A549 (cell line): ENCODE measurements at regions not wholly inside any gene's neighbourhood (a gene's known extent, or its start where the extent isn't known, plus 50 kb on each side); places are given as distances from the start of the nearest gene placed in this dataset.

ENCODE experiments used
- CBX2 ChIP-seq: fragments of 200-600 bp; sonication (generic); IDR thresholded peaks from 2 replicates; pipeline ENCODE4 v1.6.1; 2016; ENCODE audit warnings: low read depth, mild to moderate bottlenecking, borderline replicate concordance
- CHD2 ChIP-seq: fragments of 150-350 bp; IDR thresholded peaks from 2 replicates; pipeline ENCODE4 v1.6.1; 2014; ENCODE audit warnings: low read length; ENCODE audit not compliant: partially characterized antibody
- HOXB13 ChIP-seq: fragments of 250-450 bp; sonication (Bioruptor Pico); IDR thresholded peaks from 2 replicates; pipeline ENCODE4 v1.5.0; 2020; ENCODE audit warnings: low read depth, mild to moderate bottlenecking, moderate library complexity
- JUNB ChIP-seq: fragments of >200 bp; sonication (Bioruptor Twin); formaldehyde crosslinking; IDR thresholded peaks from 2 replicates; pipeline ENCODE4 v1.6.1; 2016
- MYC ChIP-seq: IDR thresholded peaks from 2 replicates; pipeline ENCODE4 v1.6.1; 2012; ENCODE audit warnings: mild to moderate bottlenecking, inconsistent platforms, low read length, improper control_type of control experiment, borderline replicate concordance
- PHF8 ChIP-seq: fragments of 200-600 bp; sonication (generic); IDR thresholded peaks from 2 replicates; pipeline ENCODE4 v1.6.1; 2016; ENCODE audit warnings: low read depth, mild to moderate bottlenecking, antibody characterized with exemption, moderate library complexity, borderline replicate concordance
- POLR2A ChIP-seq: IDR thresholded peaks from 2 replicates; pipeline ENCODE4 v1.6.1; 2012; ENCODE audit warnings: mild to moderate bottlenecking, low read length
- TF ChIP-seq, protein P1 (sequence below): fragments of >200 bp; sonication (Bioruptor Twin); formaldehyde crosslinking; IDR thresholded peaks from 3 replicates; pipeline ENCODE4 v1.5.1; 2016
- TF ChIP-seq, protein P2 (sequence below): IDR thresholded peaks from 2 replicates; pipeline ENCODE4 v1.6.1; 2012

DNA sequence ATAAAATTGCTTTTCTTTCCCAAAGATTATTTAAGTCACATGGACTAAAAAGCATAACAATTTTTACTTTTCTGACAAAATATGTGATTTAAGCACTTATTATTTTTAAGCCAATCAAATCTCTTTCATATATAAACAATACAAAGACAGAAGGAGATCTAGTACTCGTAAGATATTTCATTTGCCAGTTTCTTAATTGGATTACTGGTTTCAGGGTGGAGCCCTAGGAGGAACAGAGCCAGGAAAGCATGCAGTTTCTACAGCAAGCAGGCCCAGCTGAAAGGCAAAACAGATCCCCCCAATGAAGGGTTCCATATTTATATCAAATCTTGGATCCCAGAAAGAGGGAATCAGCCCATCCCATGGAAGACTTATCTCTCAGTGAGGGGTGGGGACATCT is 177.0 kb downstream of the KIF18A start:
- TF ChIP-seq, protein P1, sequence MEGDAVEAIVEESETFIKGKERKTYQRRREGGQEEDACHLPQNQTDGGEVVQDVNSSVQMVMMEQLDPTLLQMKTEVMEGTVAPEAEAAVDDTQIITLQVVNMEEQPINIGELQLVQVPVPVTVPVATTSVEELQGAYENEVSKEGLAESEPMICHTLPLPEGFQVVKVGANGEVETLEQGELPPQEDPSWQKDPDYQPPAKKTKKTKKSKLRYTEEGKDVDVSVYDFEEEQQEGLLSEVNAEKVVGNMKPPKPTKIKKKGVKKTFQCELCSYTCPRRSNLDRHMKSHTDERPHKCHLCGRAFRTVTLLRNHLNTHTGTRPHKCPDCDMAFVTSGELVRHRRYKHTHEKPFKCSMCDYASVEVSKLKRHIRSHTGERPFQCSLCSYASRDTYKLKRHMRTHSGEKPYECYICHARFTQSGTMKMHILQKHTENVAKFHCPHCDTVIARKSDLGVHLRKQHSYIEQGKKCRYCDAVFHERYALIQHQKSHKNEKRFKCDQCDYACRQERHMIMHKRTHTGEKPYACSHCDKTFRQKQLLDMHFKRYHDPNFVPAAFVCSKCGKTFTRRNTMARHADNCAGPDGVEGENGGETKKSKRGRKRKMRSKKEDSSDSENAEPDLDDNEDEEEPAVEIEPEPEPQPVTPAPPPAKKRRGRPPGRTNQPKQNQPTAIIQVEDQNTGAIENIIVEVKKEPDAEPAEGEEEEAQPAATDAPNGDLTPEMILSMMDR: no peak
- TF ChIP-seq CHD2 (no peak), PHF8 (no peak), CBX2 (no peak), HOXB13 (no peak), JUNB (no peak), MYC (no peak), POLR2A (no peak)
- TF ChIP-seq, protein P2, sequence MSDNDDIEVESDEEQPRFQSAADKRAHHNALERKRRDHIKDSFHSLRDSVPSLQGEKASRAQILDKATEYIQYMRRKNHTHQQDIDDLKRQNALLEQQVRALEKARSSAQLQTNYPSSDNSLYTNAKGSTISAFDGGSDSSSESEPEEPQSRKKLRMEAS: no peak
